ENCODE measurements at regions not wholly inside any gene's neighbourhood (a gene's known extent, or its start where the extent isn't known, plus 50 kb on each side); places are given as distances from the start of the nearest gene placed in this dataset.
A peak's percentile ranks its signal among the peaks of the same experiment; 100 is the strongest.

DNA sequence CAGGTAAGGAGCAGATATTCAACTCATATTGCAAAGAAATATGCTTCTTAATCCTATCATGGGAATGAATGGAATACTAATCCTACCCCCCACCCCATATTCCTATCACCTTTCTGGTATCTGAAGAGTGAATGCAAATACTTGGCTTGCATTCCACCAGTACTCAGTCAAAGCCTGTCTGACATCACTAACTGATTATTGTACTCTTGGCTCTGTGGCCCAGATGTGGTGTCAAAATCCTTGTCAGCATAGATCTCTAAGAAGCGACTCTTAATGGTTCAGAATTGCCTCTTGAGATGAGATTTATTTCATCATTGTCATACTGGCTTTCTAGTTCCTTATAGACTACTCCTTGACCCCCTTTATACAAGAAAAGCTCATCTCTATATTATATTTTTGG, 604.6 kb downstream of the ADGRL2 start:
- no peak overlapping the region for H3K27ac ChIP-seq (ENCODE audit: low read depth, low read length)
- H2AFZ ChIP-seq (ENCODE audit: low read length, unreplicated experiment): no peak overlapping the region
- no peaks in the 10 kb centered on the region for H3K4me1 ChIP-seq (ENCODE audit: control insufficient read depth, insufficient read depth, low read length, unreplicated experiment)
- H3K79me2 ChIP-seq (ENCODE audit: control insufficient read depth, insufficient read depth, low read length, unreplicated experiment): no peaks in the 10 kb centered on the region
- no peaks in the 10 kb centered on the region for H3K36me3 ChIP-seq (ENCODE audit: insufficient read depth, low read length)
- H3K4me3 ChIP-seq (ENCODE audit: low read depth, low read length): no peak overlapping the region
- H3K27me3 ChIP-seq (ENCODE audit: insufficient read depth, low read length): no peaks in the 10 kb centered on the region

DNA sequence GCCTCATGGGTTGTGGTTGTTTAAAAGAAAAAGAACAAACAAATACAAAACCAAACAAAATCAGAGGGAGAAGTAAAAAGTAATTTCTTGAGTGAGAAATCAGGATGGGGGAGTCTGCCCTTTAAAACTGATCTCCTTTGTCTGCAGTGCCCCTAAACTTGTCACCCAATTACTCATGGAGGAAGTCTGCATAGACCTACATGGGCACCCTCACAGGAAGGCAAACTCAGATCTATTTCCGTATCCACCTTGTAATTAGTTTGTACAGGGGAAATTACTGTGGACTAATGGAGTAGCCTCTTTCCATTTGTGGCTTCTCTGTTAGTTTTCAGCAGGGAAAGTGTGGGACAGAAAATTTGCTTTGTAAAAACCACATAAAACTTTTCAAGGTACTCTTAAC, 600.4 kb downstream of the ADGRL2 start:
- no peak overlapping the region for H2AFZ ChIP-seq (ENCODE audit: low read length, unreplicated experiment)

GRCh38 chr1:82400521-82400920, 599.8 kb downstream of the ADGRL2 start:
- Histone ChIP-seq H3K36me3 (ENCODE audit: insufficient read depth, low read length) (no peaks in the 10 kb centered on the region), H3K27me3 (ENCODE audit: insufficient read depth, low read length) (no peaks in the 10 kb centered on the region), H3K4me1 (ENCODE audit: control insufficient read depth, insufficient read depth, low read length, unreplicated experiment) (peaks cover 9% of the 10 kb centered on the region), H3K4me3 (ENCODE audit: low read depth, low read length) (no peak overlapping the region), H3K79me2 (ENCODE audit: control insufficient read depth, insufficient read depth, low read length, unreplicated experiment) (no peaks in the 10 kb centered on the region), H2AFZ (ENCODE audit: low read length, unreplicated experiment) (no peak overlapping the region), H3K27ac (ENCODE audit: low read depth, low read length) (no peak overlapping the region)

More for the DNA sequence above, 600.4 kb downstream of the ADGRL2 start:
- Histone ChIP-seq H3K27ac (ENCODE audit: low read depth, low read length) (no peak overlapping the region), H3K27me3 (ENCODE audit: insufficient read depth, low read length) (no peaks in the 10 kb centered on the region), H3K4me1 (ENCODE audit: control insufficient read depth, insufficient read depth, low read length, unreplicated experiment) (peaks cover 9% of the 10 kb centered on the region), H3K36me3 (ENCODE audit: insufficient read depth, low read length) (no peaks in the 10 kb centered on the region), H3K79me2 (ENCODE audit: control insufficient read depth, insufficient read depth, low read length, unreplicated experiment) (no peaks in the 10 kb centered on the region), H3K4me3 (ENCODE audit: low read depth, low read length) (no peak overlapping the region)

GRCh38 chr1:82399093-82399492, 598.4 kb downstream of the ADGRL2 start:
- no peak overlapping the region for H2AFZ ChIP-seq (ENCODE audit: low read length, unreplicated experiment)

GRCh38 chr1:82398357-82398756, 597.6 kb downstream of the ADGRL2 start:
- Histone ChIP-seq H3K27me3 (ENCODE audit: insufficient read depth, low read length) (no peaks in the 10 kb centered on the region), H3K36me3 (ENCODE audit: insufficient read depth, low read length) (no peaks in the 10 kb centered on the region), H2AFZ (ENCODE audit: low read length, unreplicated experiment) (no peak overlapping the region), H3K79me2 (ENCODE audit: control insufficient read depth, insufficient read depth, low read length, unreplicated experiment) (no peaks in the 10 kb centered on the region), H3K4me1 (ENCODE audit: control insufficient read depth, insufficient read depth, low read length, unreplicated experiment) (peaks cover 10% of the 10 kb centered on the region), H3K27ac (ENCODE audit: low read depth, low read length) (no peak overlapping the region), H3K4me3 (ENCODE audit: low read depth, low read length) (no peak overlapping the region)

More at GRCh38 chr1:82399093-82399492, 598.4 kb downstream of the ADGRL2 start:
- no peaks in the 10 kb centered on the region for H3K79me2 ChIP-seq (ENCODE audit: control insufficient read depth, insufficient read depth, low read length, unreplicated experiment)
- H3K27ac ChIP-seq (ENCODE audit: low read depth, low read length): no peak overlapping the region
- H3K4me3 ChIP-seq (ENCODE audit: low read depth, low read length): no peak overlapping the region
- H3K27me3 ChIP-seq (ENCODE audit: insufficient read depth, low read length): no peaks in the 10 kb centered on the region
- peaks cover 9% of the 10 kb centered on the region for H3K4me1 ChIP-seq (ENCODE audit: control insufficient read depth, insufficient read depth, low read length, unreplicated experiment)
- no peaks in the 10 kb centered on the region for H3K36me3 ChIP-seq (ENCODE audit: insufficient read depth, low read length)

GRCh38 chr1:82395440-82395839, 594.7 kb downstream of the ADGRL2 start:
- Histone ChIP-seq H2AFZ (ENCODE audit: low read length, unreplicated experiment) (no peak overlapping the region), H3K36me3 (ENCODE audit: insufficient read depth, low read length) (no peaks in the 10 kb centered on the region), H3K27me3 (ENCODE audit: insufficient read depth, low read length) (no peaks in the 10 kb centered on the region), H3K4me1 (ENCODE audit: control insufficient read depth, insufficient read depth, low read length, unreplicated experiment) (peaks cover 26% of the 10 kb centered on the region), H3K79me2 (ENCODE audit: control insufficient read depth, insufficient read depth, low read length, unreplicated experiment) (no peaks in the 10 kb centered on the region), H3K4me3 (ENCODE audit: low read depth, low read length) (no peak overlapping the region), H3K27ac (ENCODE audit: low read depth, low read length) (no peak overlapping the region)

- H3K27ac ChIP-seq (ENCODE audit: low read depth, low read length): peak overlapping the region; percentile 69
- no peaks in the 10 kb centered on the region for H3K27me3 ChIP-seq (ENCODE audit: insufficient read depth, low read length)
- H2AFZ ChIP-seq (ENCODE audit: low read length, unreplicated experiment): no peak overlapping the region
- no peaks in the 10 kb centered on the region for H3K36me3 ChIP-seq (ENCODE audit: insufficient read depth, low read length)
- H3K4me1 ChIP-seq (ENCODE audit: control insufficient read depth, insufficient read depth, low read length, unreplicated experiment): peaks cover 18% of the 10 kb centered on the region
- H3K79me2 ChIP-seq (ENCODE audit: control insufficient read depth, insufficient read depth, low read length, unreplicated experiment): no peaks in the 10 kb centered on the region
- H3K4me3 ChIP-seq (ENCODE audit: low read depth, low read length): 0 out of 2 replicates have a peak overlapping the region, but pooled peaks have one; percentile 23
These were observed 592.2 kb downstream of the ADGRL2 start for GRCh38 chr1:82392946-82393345.

- Histone ChIP-seq H3K4me3 (ENCODE audit: low read depth, low read length) (0 out of 2 replicates have a peak overlapping the region, but pooled peaks have one; percentile 23), H2AFZ (ENCODE audit: low read length, unreplicated experiment) (no peak overlapping the region), H3K36me3 (ENCODE audit: insufficient read depth, low read length) (no peaks in the 10 kb centered on the region), H3K79me2 (ENCODE audit: control insufficient read depth, insufficient read depth, low read length, unreplicated experiment) (no peaks in the 10 kb centered on the region), H3K27me3 (ENCODE audit: insufficient read depth, low read length) (no peaks in the 10 kb centered on the region), H3K4me1 (ENCODE audit: control insufficient read depth, insufficient read depth, low read length, unreplicated experiment) (peaks cover 18% of the 10 kb centered on the region), H3K27ac (ENCODE audit: low read depth, low read length) (peak overlapping the region; percentile 69)
These were observed 591.8 kb downstream of the ADGRL2 start for GRCh38 chr1:82392513-82392912.

GRCh38 chr1:82391712-82392111, 591.0 kb downstream of the ADGRL2 start:
- Histone ChIP-seq H3K36me3 (ENCODE audit: insufficient read depth, low read length) (no peaks in the 10 kb centered on the region), H3K27me3 (ENCODE audit: insufficient read depth, low read length) (no peaks in the 10 kb centered on the region), H3K79me2 (ENCODE audit: control insufficient read depth, insufficient read depth, low read length, unreplicated experiment) (no peaks in the 10 kb centered on the region), H3K4me3 (ENCODE audit: low read depth, low read length) (no peak overlapping the region), H2AFZ (ENCODE audit: low read length, unreplicated experiment) (no peak overlapping the region), H3K27ac (ENCODE audit: low read depth, low read length) (no peak overlapping the region; the same call in 1 of the 2 replicates), H3K4me1 (ENCODE audit: control insufficient read depth, insufficient read depth, low read length, unreplicated experiment) (peaks cover 23% of the 10 kb centered on the region)

DNA sequence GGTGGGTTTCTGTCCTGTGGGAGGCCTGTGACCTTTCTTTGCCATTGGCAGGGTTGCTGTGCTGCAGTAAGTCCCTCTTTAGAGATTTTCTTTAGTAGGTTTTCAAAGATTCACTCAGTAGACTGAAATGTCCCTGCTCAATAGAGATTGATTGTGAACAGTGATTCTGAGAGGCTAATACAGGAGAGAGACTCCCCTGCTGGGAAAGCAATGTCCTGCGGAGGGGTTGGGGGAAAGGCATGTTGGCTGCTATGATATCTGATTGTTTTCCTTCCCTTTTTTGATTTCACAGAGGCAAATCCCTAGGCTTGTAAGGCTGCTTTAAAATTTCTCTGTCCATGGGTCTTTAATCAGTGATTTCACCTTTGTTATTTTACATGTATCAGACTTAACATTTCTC, 589.9 kb downstream of the ADGRL2 start:
- no peaks in the 10 kb centered on the region for H3K36me3 ChIP-seq (ENCODE audit: insufficient read depth, low read length)
- no peak overlapping the region for H3K4me3 ChIP-seq (ENCODE audit: low read depth, low read length)
- H3K27me3 ChIP-seq (ENCODE audit: insufficient read depth, low read length): no peaks in the 10 kb centered on the region
- H2AFZ ChIP-seq (ENCODE audit: low read length, unreplicated experiment): no peak overlapping the region
- H3K79me2 ChIP-seq (ENCODE audit: control insufficient read depth, insufficient read depth, low read length, unreplicated experiment): no peaks in the 10 kb centered on the region
- H3K27ac ChIP-seq (ENCODE audit: low read depth, low read length): no peak overlapping the region
- peaks cover 28% of the 10 kb centered on the region for H3K4me1 ChIP-seq (ENCODE audit: control insufficient read depth, insufficient read depth, low read length, unreplicated experiment)

- Histone ChIP-seq H3K27me3 (ENCODE audit: insufficient read depth, low read length) (no peaks in the 10 kb centered on the region), H3K36me3 (ENCODE audit: insufficient read depth, low read length) (no peaks in the 10 kb centered on the region), H2AFZ (ENCODE audit: low read length, unreplicated experiment) (no peak overlapping the region), H3K79me2 (ENCODE audit: control insufficient read depth, insufficient read depth, low read length, unreplicated experiment) (no peaks in the 10 kb centered on the region), H3K4me3 (ENCODE audit: low read depth, low read length) (no peak overlapping the region), H3K4me1 (ENCODE audit: control insufficient read depth, insufficient read depth, low read length, unreplicated experiment) (peaks cover 28% of the 10 kb centered on the region), H3K27ac (ENCODE audit: low read depth, low read length) (no peak overlapping the region)
These were observed 587.9 kb downstream of the ADGRL2 start for GRCh38 chr1:82388679-82389078.

All from ACC112 (cell line).